NB4 (cell line): ENCODE measurements at regions not wholly inside any gene's neighbourhood (a gene's known extent, or its start where the extent isn't known, plus 50 kb on each side); places are given as distances from the start of the nearest gene placed in this dataset.

Experiments
- CTCF ChIP-seq: IDR thresholded peaks from one replicate; pipeline ENCODE4 v1.5.1; 2012; ENCODE audit warnings: low read depth, low read length
- MYC ChIP-seq: IDR thresholded peaks from 2 replicates; pipeline ENCODE4 v1.6.1; 2011; ENCODE audit warnings: low read depth, low read length
- POLR2A ChIP-seq: IDR thresholded peaks from 2 replicates; pipeline ENCODE4 v1.6.1; 2011; ENCODE audit warnings: mild to moderate bottlenecking; ENCODE audit not compliant: insufficient read length; ENCODE audit errors: extremely low read depth

GRCh38 chr4:158055668-158056067 lies 117.2 kb downstream of the GASK1B start:
- TF ChIP-seq CTCF (no peak), POLR2A (no peak), MYC (no peak)
